HG03103 (cell line): ENCODE measurements at regions not wholly inside any gene's neighbourhood (a gene's known extent, or its start where the extent isn't known, plus 50 kb on each side); places are given as distances from the start of the nearest gene placed in this dataset.

Experiments used
- ATAC-seq: cut with Tn5 transposase; IDR thresholded peaks from one replicate; pipeline ENCODE4 v1.9.1; 2021; ENCODE audit warnings: low read depth; ENCODE audit not compliant: unreplicated experiment

GRCh38 chr5:5006548-5006947 is 133.6 kb upstream of the ADAMTS16 start:
- no peak for ATAC-seq

GRCh38 chr5:5009240-5009639 is 130.9 kb upstream of the ADAMTS16 start:
- ATAC-seq, result no peak

- no peak for ATAC-seq
Observed at GRCh38 chr5:5011151-5011550, 129.0 kb upstream of the ADAMTS16 start.

GRCh38 chr5:5014586-5015235 is 125.4 kb upstream of the ADAMTS16 start:
- no peak for ATAC-seq

- ATAC-seq, result no peak
Observed at GRCh38 chr5:5017827-5018577, 122.1 kb upstream of the ADAMTS16 start.

- no peak for ATAC-seq
Observed at GRCh38 chr5:5018578-5018970, 121.6 kb upstream of the ADAMTS16 start.

GRCh38 chr5:5021436-5021835 is 118.7 kb upstream of the ADAMTS16 start:
- ATAC-seq, result no peak

GRCh38 chr5:5025098-5025773 is 114.9 kb upstream of the ADAMTS16 start:
- no peak for ATAC-seq

- ATAC-seq, result no peak
Observed at GRCh38 chr5:5025774-5026408, 114.2 kb upstream of the ADAMTS16 start.

- no peak for ATAC-seq
Observed at GRCh38 chr5:5026409-5026785, 113.7 kb upstream of the ADAMTS16 start.

- no peak for ATAC-seq
Observed at GRCh38 chr5:5031665-5032064, 108.5 kb upstream of the ADAMTS16 start.

- no peak for ATAC-seq
Observed at GRCh38 chr5:5037674-5038073, 102.5 kb upstream of the ADAMTS16 start.

- no peak for ATAC-seq
Observed at GRCh38 chr5:5039918-5040317, 100.2 kb upstream of the ADAMTS16 start.

GRCh38 chr5:5040712-5041111 is 99.4 kb upstream of the ADAMTS16 start:
- ATAC-seq, result no peak

GRCh38 chr5:5042806-5043205 is 97.3 kb upstream of the ADAMTS16 start:
- ATAC-seq, result no peak

GRCh38 chr5:5043346-5043745 is 96.8 kb upstream of the ADAMTS16 start:
- no peak for ATAC-seq

- ATAC-seq, result no peak
Observed at GRCh38 chr5:5044247-5044840, 95.8 kb upstream of the ADAMTS16 start.

GRCh38 chr5:5046680-5047502 is 93.2 kb upstream of the ADAMTS16 start:
- ATAC-seq, result peak; percentile 78

GRCh38 chr5:5050801-5051200 is 89.3 kb upstream of the ADAMTS16 start:
- ATAC-seq, result no peak

- no peak for ATAC-seq
Observed at GRCh38 chr5:5055712-5056111, 84.4 kb upstream of the ADAMTS16 start.
